ENCODE measurements at regions not wholly inside any gene's neighbourhood (a gene's known extent, or its start where the extent isn't known, plus 50 kb on each side); places are given as distances from the start of the nearest gene placed in this dataset.

DNA sequence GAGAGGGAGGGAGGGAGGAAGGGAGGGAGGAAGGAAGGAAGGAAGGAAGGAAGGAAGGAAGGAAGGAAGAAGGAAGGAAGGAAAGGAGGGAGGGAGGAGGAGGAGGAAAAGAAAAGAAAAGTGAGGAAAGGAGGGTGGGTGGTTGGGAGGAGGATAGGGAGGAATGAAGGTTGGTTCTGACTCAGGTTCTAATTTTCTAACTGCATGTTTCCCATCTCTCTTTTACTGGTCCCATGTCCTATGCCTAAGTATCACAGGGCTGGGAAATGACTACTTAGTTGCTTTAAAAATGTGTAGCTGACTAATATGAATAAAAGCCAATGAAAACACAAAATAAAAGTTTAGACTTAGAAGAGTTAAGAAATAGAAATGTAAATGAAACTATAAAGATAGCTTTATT, 890.9 kb upstream of the POT1 start:
- TF ChIP-seq CTCF (IDR thresholded peaks at IDR 0.05) (no peak), POLR2A (IDR thresholded peaks at IDR 0.05) (no peak)

Measured in prostate gland (tissue), 2 donors.